GM18867 (cell line): ENCODE measurements at regions not wholly inside any gene's neighbourhood (a gene's known extent, or its start where the extent isn't known, plus 50 kb on each side); places are given as distances from the start of the nearest gene placed in this dataset.
A peak's percentile ranks its signal among the peaks of the same experiment; 100 is the strongest.

Source experiments
- ATAC-seq: cut with Tn5 transposase; IDR thresholded peaks from one replicate; pipeline ENCODE4 v1.9.1; 2021; ENCODE audit warnings: mild to moderate bottlenecking, moderate library complexity; ENCODE audit not compliant: unreplicated experiment

DNA sequence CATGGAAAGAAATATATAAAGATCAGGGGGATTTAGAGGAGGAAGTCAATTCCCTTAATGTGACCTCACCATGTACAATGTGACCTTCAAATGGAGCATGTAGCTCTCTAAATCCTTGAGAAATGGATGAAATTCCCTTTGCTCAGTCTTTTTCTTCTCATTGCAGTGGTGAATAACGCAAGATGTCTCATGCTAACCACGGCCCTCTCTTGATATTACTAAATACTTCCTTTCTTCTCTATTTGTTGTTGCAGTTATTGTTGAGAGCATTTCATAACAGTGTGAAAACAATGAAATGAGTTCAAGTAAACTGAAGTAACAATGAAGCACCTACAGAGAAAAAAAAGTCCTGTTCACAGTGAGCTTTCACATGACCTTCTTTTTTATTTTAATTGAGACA is 55.6 kb downstream of the ZNF281 start:
- peak; percentile 55 for ATAC-seq

DNA sequence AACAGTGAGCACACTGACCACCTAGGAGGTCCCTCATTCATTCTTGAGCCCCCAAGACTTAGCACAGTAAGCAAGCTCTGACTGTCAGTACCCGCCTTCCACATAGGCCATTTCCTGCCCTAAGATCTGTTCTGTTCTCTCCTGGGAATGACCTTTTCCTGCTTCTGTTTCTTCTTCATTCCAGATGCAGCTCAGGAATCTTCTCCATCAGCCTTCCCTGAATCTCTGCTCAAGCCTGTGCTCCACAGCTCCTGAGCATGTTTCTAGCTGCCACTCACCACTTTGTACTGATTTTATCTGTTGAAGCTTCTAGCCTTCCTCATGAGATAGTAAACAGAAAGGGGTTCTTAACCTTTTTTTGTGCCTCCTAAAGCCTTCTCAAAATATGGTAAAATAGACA is 56.6 kb downstream of the ZNF281 start:
- no peak for ATAC-seq

DNA sequence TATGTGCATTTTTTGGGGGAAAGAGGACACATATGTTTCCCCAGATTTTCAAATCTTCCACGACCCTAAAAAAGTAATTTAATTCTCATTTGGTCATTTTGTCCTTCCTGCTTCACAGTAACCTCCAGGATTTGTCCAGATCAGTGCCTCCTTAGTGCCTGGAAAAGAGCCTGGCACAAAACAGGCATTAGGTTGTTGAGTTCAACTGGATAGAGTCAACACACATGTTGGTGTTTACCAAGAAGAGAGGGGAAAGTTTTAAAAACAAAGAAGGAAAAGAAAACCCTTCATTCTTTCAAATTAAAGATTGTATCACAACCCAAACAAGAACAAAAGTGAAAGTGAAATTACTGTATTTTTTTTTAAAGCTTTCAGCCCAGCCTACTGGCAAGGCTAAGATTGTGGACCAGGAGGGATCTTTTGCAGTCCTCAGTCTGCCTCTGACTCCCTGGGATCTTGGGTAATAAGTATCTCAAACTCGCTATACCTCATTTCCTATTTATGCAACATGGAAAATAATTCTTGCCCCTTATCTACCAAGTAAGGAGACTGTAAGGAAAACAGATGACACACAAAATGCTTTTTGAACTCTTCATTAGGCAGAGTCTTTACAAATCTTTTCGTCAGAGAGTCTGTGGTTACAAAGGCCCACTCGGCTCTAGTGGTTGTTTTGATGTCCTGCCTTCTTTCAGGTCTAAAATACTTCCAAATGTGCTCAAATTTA is 57.8 kb downstream of the ZNF281 start:
- peak; percentile 65 for ATAC-seq

DNA sequence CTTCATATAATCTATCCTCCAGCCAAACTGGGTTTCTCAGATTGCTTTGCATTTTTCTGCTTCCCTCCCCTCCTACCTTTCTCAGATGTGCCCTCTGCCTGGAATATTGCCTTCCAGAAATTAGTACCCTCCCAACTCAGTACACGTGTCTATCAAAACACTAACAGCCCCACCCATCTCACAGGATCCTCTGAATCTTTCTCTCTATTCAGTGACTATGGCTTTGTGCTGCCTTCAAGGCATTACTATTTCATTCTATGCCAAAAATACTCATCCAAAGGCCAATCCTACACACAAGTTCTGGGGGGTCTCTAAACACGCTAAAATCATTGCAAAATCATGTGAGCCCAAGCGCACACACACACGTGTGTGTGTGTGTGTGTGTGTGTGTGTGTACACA is 58.4 kb downstream of the ZNF281 start:
- ATAC-seq: no peak

- no peak for ATAC-seq
These were observed 63.1 kb downstream of the ZNF281 start for GRCh38 chr1:200346700-200347099.

GRCh38 chr1:200345520-200345919 is 64.3 kb downstream of the ZNF281 start:
- ATAC-seq: no peak

DNA sequence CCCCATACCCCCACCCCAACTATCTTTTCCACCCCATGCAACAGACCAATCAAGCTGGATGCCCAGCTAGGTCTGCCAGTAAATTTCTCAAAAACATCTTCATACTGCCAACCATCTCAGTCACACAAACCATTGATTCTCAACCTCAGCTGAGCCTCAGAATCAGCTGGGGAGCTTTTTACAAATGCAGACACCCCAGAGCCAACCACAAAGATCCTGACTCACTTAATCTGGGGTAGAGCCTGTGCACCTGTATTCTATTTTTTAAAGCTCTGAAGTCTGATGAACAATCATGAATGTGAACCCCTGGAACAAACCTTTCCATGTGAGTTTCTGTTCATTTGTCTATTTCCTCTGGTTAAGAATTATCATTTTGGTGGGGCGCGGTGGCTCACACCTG is 66.0 kb downstream of the ZNF281 start:
- no peak for ATAC-seq

DNA sequence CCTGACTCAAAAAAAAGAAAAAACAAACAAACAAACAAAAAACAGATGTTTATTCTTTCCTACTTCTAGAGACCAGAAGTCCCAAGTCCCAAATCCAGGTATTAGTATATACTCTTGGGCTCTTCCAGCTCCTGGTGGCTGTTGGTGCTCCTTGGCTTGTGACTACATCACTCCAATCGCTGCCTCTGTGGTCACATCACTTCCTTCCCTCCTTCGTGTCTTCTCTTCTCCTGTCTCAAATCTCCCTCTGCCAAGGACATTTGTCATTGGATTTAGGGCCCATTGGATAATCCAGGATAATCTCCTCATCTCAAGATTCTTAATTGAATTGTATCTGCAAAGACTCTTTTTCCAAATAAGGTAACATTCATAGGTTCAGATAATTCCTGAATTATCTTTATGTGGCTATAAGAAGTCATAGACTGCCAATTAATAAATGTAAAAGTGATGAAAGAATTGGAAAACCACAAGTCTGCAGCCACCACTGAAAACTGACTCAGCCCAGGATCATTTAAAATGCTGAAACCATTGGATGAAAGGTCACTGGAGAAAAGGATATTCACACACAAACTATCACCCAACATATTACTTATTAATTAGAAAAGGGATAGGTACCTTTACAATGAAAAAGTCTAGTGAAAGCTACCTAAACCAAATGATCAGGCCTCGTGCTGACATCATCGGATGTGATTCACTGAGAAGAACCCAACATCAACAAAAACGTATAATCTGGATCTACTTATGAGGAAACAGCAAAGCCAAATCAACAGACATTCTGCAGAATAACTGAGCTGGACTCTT is 67.1 kb downstream of the ZNF281 start:
- ATAC-seq: no peak

- ATAC-seq: no peak
These were observed 71.4 kb downstream of the ZNF281 start for GRCh38 chr1:200338451-200338850.

DNA sequence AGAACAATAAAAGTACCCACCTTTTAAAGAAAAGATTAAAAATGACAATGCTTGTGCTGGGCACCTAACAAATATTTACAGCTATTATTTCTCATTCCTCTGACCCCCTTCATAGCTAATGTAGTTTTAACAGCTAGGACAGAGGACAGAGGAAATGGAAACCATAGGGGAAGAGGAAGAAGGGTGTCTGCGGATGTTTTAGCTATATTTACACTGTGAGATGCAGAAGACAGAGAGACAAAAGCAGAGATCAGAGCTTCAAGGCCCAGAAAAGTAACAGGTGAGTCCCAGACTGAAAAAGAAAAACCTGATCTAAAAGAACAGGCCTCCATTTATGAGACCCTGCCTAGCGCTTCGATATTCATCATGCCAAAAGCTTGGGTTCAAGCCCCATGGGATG is 72.0 kb downstream of the ZNF281 start:
- no peak for ATAC-seq

DNA sequence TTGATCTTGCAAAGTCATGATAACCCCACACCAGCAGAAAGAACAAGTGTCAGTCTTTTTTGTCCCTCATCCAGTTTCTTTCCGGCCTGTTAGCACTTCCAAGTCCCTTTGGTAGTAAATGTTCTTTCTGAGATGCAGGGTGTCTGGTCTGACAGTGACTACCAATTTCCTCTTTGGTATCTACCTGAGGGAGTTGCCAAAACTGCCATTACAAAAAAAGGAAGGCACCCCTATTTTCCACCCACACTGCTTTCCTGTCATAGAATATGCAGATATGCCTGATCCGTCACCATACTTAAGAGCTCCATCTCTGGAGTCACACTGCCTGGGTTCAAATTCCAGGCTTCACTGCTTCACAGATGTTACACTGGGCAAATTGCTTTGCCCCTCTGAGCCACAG is 72.4 kb downstream of the ZNF281 start:
- no peak for ATAC-seq

DNA sequence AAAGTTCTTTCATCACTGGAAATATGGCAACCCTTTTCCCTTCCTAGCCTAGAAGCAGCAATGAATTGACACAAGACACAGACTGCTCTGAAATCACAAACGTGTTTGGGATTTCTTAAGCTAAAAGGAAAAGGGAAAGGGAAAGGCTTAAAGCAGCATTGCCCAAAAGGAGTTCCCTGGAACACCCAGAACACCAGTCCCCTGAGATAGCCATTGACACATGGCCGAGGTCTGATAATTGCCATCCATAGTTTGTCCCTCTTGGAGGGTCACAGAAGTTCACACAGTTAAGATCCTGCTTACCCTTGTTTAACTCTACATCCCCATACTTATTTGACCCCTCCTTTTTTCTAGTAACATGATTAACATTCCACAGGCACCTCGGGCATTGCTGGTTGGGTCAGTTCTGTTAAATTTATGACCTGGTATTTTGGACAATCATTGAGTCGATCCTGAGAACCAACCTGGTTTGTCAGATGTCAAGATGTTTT is 72.9 kb downstream of the ZNF281 start:
- no peak for ATAC-seq

GRCh38 chr1:200336101-200336845 is 73.6 kb downstream of the ZNF281 start:
- no peak for ATAC-seq

GRCh38 chr1:200334661-200335256 is 75.1 kb downstream of the ZNF281 start:
- ATAC-seq: no peak

DNA sequence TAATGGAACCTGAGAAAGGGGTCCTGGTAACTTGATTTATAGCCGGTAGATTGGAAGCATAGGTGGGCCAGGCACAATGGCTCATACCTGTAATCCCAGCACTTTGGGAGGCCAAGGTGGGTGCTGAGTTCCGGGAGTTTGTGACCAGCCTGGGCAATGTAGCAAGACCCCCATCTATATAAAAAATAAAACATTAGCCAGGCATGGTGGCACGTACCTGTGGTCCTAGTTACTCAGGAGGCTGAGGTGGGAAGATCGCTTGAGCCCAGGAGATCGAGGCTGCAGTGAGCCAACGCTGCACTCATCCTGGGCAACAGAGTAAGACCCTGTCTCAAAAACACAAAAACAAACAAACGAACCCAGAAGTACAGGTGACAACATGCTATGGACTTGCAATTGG is 76.5 kb downstream of the ZNF281 start:
- ATAC-seq: no peak

GRCh38 chr1:200332716-200333115 is 77.1 kb downstream of the ZNF281 start:
- ATAC-seq: no peak

DNA sequence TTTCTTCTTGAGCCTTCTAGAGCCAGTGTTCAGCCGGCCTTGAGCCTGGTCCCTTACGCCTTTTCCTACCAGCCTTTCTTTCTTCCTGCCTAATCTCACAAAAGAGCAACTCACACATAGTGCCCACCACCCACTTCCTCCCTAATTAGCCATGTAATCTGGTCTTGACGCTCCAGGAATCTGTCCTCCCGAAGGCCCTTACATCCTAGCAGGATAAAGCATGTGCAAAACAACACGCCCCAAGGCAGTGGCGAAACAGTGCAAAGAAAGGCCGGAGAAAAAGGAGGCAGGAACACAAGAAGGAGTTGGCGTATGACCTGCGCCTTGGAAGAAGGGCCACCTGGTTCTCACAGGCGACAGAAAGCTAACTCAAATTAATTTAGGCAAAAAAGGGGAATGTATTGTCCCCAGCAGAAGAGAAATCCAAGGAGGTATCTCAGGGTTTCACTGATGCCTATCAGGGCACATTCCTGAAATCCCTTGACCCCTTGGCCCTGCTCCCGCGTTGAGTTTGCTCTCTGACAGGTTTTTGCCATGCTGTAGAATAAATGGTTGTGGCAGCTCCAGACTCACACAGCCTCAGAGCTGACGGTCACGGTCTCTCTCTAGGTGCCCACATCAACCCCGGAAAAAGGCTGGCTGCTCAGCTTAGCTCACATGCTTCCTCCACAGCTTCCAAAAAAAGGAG is 79.0 kb downstream of the ZNF281 start:
- ATAC-seq: no peak

- ATAC-seq: no peak
These were observed 80.5 kb downstream of the ZNF281 start for GRCh38 chr1:200329208-200329882.

GRCh38 chr1:200328379-200328778 is 81.5 kb downstream of the ZNF281 start:
- no peak for ATAC-seq

- no peak for ATAC-seq
These were observed 85.9 kb downstream of the ZNF281 start for GRCh38 chr1:200323856-200324400.
